ENCODE measurements at regions not wholly inside any gene's neighbourhood (a gene's known extent, or its start where the extent isn't known, plus 50 kb on each side); places are given as distances from the start of the nearest gene placed in this dataset.
"Not testable (repeated sequence)": the region's sequence is repeated elsewhere in the genome, so short reads cannot be mapped to it uniquely, and the experiment has no call there.

DNA sequence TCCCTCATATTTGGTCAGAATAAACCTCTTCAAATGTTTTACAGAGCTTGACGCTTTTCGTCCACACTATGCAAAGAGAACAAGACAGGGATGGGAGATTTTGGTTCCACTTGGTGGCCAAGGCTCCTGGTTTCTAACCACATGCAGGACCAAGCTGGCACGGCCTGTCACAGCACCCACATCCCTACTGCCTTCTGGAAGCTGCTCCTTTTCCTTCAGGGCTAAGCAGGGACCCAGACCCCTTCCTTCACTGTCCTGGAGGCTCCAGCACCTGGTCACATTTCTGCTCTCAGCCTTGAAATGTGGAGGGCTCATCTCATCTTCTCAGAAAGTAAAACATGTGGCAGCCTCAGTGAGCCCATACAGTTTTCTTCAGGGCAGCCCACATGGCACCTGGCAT lies 50.4 kb upstream of the ARHGEF7 start:
- DNase-seq = no peak

DNA sequence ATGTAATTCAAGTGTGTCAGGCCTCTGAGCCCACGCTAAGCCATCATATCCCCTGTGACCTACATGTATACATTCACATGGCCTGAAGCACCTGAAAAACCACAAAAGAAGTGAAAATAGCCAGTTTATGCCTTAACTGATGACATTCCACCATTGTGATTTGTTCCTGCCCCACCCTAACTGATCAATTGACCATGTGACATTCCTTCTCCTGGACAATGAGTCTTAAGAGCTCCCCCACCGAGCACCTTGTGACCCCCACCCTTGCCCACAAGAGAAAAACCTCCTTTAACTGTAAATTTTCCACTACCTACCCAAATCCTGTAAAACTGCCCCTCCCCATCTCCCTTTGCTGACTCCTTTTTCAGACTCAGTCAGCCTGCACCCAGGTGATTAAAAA lies 52.1 kb upstream of the ARHGEF7 start:
- DNase-seq = no peak

DNA sequence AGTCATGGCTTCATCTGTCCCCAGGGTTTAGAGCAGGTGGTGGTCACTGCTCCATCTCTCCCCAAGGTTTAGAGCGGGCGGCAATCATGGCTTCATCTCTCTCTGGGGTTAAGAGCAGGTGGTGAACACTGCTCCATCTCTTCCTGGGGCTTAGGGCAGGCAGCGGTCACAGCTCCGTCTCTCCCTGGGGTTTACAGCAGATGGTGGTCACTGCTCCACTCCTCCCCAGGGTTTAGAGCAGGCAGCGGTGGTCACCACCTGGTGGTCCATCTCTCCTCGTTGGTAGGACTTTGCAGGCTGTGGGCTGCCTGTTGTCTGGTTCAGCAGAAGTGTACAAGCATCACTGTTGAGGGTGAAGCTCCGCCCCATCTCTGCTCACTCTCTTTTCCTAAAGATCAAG lies 52.8 kb upstream of the ARHGEF7 start:
- DNase-seq = no peak

DNA sequence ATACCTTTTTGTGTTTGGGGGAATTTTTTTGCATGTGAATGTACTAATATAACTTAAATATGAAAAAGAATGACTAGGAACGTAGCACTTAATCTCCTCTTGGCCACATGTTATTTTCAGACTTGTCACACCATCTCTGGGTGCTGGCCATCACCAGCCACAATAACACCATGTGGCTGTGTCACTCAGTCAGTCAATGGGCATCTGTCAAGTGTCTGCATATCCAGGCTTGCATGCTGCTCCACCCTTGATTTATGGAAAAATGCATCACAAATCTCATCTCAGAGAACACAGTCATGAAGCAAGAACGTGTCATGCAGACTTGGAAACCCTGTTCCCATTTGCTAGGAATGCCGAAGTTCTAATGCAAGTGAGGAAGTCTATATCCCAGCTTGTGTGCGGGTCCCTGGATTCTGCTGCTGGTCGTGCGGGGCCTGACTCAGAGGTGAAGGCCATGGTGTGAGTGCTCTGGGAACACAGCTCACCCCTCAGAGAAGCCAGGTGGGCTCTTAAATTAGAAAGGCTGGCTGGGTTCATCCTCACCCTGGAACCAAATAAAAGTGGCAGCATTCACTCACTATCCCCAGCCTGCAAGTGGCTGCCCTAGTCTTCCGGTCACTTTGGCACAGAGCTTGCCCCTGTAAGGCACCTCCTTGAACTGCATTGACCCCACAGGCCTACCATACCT lies 53.6 kb upstream of the ARHGEF7 start:
- no peak for DNase-seq

DNA sequence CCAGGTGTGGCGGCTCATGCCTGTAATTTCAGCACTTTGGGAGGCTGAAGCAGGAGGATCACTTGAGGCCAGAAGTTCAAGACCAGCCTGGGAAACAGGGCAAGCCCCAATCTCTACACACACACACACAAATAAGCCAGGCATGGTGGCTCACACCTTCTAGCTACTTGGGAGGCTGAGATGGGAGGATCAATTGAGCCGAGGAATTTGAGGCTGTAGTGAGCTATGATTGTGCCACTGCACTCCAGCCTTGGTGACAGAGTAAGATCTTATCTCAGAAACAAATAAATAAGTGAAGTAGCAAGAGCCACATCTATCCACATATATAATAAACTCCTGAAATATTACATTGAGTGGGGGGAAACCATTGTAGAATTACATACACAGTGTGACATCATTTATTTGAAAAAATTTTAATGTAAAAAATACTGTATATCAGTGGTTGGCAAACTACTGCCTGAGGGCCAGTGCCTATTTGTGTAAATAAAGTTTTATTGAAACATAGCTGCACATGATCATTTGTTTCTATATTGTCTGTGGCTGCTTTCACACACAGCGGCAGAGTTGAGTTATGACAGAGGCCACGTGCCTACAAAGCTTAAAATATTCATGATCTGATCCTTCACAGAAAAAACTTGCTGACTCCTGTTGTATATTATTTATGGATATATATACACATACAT lies 54.7 kb upstream of the ARHGEF7 start:
- no peak for DNase-seq

DNA sequence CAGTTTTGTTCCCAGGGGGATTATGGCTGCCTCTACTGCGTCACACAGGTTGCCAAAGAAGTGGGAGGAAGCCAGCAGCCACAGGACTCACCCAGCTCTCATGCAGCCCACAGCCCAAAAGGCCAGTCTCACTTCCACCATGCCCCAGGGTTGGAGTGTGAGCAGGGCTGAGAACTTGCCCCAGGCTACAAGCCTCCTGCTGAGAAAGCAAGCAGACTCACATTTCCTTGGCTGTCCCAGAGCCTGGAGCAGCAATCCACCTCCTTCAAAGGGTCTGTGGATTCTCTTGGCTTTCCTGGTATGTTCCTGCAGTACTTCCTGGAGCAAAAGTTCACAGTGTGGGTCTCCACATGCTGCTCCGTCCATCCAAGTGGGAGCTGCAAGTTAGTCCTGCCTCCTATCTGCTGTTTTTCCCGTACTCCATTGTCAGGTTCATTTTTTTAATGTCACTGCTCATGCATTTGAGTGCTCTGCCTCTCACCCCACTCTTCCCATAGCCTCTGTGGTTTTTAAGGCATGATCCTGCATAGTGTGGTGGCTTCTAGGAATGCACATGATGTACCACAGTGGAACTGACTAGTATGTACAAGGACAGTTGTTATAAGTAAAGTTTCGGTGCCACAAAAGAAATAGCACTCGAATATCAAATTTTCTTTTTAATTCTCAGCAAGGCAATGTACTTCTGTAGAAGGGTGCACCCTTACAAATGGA lies 56.2 kb upstream of the ARHGEF7 start:
- DNase-seq = no peak

DNA sequence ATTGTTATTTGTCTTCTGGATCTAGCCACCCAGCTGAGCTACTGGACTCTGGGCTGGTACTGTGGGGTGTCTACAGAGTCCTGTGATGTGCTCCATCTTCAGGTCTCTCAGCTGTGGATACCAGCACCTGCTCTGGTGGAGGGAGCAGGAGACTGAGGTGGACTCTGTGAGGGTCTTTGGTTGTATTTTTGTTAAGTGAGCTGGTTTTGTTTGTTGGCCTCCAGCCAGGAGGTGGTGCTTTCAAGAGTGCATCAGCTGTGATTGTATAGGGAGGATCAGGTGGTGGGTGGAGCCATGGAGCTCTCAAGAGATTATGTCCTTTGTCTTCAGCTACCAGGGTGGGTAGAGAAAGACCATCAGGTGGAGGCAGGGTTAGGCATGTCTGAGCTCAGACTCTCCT lies 56.8 kb upstream of the ARHGEF7 start:
- not testable (repeated sequence) for DNase-seq

DNA sequence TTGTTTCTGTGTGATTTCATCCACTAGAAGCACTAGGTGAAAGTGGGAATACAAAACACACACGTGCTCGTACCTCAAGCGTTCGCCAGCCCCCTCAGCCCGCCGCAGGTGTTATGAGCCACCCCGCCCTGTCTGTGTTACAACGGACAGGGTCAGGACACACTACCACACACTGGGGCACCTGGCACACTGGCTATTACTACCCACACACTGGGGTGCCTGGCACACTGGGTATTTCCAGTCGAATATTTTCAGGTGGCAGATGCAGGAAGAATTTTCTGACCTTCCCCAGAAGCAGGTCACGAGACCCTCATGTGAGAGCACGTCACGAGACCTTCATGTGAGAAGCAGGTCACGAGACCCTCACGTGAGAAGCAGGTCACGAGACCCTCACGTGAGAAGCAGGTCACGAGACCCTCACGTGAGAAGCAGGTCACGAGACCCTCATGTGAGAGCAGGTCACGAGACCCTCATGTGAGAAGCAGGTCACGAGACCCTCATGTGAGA lies 63.3 kb upstream of the ARHGEF7 start:
- not testable (repeated sequence) for DNase-seq

DNA sequence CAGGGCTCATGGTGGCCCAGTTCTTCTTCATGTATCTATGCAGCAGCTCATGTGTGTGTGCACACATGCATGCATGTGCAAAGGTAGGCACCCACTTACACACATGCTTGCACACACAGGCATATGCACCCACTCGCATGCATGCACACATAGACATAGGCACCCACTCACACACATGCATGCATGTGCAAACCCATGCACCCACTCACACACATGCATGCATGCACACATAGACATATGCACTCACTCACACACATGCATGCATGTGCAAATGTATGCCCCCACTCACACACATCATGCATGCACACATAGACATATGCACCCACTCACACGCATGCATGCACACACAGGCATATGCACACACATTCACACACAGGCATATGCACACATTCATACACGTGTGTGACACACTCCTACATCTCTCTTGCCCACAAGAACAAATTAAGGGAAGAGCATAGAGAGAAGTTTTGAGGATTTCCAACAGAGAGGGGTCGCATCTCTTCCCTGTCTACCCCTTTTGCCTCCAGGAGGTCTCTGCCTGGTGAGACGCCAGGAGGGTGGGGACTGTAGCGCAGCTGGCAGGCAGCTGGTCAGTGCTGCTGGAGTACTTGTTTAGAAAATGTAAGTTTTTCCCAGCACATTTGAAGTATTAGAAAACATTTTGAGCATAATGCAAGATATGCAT lies 63.9 kb upstream of the ARHGEF7 start:
- DNase-seq = no peak

DNA sequence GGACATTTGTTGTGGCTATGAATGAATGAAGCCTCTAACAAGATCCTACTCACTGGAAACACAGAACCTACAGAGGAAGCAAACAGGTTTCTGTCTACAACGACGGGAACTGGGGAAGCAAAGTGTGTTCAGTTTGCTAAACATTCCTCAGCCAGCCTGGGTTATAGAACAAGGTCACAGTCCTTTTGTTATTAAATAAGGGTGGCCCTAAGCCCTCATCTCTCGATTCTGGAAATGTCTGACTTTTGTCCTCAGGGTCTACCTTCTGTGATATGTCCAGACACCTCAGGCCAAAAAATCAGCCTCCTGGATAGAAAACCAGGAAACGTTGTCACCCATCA lies 64.6 kb upstream of the ARHGEF7 start:
- DNase-seq = no peak

DNA sequence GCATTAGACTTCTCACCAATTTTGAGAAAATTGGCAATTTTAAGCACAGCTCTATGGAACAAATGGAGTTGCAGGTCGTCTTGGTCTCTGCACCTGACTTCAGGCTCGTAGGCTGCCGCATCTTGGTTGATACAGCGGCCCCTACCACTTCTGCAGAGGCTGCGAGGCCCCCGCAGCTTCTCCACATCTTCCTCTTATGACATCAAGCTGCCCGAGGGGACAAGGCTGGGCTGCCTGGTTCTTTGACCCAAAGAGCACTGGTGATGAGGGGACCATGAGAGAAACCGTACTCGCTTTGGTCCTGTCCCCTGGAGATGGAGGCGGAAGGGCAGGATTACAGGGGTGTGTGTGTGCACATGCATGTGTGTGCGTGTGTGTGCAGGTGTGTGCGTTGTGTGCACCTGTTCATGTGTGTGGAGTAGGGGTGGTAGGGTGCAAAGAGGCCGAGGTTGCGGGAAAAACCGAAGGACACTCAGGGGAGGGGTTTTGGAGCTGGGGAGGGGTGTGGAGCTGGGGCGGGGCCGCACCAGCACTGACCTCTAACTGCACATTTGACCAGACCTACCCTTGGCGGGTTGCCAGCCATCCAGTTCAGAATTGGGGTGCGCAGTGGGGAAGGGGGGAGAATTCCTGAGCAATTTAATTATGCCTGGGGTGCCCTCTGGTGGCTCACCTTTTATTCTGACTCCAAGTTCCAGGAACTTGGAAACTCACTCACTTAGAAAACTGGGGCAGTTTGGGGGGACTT lies 65.1 kb upstream of the ARHGEF7 start:
- DNase-seq = no peak

DNA sequence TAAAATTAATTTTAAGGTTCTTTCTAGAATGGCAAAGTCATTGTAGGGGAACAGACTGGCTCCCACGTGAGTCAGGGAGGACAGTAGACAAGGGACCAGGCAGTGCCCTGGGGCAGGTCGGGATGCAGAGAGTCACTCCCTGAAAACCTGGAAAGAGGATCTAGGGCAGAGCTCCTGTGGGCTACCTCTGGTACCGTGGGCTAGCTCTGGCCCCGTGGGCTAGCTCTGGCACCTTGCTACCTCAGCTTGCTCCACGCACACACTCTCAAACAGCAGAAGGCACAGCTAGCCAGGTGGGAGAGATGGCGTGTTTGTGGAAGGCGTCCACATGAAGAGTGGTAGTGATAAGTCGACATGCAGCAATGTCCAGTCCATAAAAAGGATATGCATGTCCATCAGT lies 66.7 kb upstream of the ARHGEF7 start:
- DNase-seq = no peak

DNA sequence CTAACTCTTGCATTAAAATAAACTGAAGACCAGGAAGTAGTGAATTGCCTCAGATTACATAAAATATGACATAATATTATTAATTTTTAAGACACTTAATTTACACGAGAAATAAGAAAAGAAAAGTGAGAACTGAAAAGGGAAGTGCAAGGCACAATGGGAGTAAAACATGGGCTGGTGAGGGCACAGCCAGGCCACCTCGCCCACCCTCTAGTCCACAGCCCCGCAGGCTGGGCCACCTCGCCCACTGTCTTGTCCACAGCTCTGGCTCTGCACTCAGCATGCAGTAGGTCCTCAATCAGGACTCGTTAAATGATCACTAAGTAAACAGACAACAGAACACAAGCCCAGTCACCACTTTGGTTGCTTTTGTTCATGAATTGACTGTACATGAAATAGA lies 67.8 kb upstream of the ARHGEF7 start:
- no peak for DNase-seq

DNA sequence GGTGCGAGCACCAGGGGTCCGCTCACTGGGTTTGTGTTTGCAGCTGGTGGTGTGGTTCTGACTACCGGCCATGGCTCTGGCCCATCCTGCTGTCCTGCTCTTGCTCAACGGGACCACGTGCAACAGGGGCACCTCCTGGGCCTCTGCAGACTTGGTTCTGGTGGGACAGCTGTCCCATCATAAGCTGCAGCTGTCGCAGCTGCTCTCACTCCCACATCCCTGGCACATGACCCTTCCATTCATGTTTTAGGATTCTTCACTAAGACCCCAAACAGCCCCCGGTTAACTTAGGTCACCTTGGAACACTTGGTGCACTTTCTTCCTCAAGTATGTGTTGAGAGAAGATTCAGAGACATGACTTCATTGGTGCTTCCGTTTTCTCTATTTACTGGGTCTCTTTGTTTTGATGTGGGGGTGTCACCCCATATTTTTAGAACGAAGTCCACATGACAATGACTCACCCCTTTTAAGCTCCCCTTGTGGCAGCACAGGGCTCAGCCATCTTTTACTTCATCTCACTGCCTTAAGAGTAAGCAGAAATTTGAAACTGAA lies 68.4 kb upstream of the ARHGEF7 start:
- no peak for DNase-seq

DNA sequence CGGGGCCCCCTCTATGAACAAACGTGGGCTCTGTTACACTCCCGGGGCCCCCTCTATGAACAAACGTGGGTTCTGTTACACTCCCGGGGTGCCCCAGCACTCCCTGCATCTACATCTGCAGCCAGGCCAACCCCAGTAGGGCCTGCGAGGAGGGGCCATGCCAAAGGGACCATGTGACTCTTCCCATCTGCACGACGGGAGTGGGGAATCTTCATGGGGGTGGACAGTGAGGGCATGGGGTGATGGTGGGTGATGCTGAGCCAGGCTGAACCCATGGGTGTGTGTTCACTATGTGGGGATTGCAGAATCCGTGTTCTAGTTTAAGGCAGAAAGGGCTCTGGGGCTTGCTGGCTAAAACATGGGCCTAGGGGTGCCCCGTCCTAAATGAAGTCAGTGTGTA lies 69.9 kb upstream of the ARHGEF7 start:
- DNase-seq = no peak

DNA sequence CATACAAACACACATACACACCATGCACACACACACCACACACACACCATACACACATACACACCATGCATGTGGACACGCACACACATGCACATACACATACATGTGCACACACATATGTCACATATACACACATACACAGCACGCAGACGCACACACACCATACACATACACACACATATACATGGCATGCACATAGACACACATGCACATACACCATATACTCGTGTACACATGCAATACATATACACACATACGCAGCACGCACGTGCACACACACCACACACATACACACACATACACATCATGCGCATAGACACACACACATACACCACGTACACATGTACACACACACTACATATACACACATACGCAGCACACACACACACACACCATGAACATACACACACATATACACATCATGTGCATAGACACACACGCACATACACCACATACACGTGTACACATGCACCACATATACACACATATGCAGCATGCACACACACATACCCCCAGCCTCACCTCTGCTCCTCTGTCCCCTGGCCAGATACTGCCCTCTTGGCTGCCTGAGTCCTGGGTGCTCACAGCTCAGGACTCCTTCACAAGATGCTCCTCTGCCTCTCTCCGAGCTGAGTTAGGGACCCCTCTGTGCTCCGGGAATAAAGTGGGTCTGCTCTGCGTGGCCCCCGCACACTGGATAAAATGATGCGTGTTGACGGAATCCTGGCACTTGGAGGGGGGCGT lies 70.9 kb upstream of the ARHGEF7 start:
- no peak for DNase-seq

DNA sequence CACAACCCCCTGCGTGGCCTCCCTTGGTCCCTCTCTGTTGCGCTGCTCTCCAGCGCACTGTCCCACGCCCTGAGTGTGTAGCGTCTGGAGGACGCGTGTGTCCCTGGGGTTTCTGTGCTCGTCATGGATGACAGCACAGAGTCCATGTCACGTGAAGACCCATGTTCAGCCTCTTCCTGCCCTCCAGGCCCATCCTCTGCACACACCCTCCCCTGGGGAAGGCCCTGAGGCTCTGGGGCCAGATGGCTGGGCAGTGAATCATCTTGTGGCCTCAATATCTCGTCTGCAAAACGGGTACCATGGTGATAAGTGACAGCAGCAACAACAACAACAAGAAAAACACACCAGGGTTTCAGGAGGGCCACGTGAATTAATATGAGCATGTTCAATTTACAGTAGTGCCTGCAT lies 71.5 kb upstream of the ARHGEF7 start:
- DNase-seq = no peak

DNA sequence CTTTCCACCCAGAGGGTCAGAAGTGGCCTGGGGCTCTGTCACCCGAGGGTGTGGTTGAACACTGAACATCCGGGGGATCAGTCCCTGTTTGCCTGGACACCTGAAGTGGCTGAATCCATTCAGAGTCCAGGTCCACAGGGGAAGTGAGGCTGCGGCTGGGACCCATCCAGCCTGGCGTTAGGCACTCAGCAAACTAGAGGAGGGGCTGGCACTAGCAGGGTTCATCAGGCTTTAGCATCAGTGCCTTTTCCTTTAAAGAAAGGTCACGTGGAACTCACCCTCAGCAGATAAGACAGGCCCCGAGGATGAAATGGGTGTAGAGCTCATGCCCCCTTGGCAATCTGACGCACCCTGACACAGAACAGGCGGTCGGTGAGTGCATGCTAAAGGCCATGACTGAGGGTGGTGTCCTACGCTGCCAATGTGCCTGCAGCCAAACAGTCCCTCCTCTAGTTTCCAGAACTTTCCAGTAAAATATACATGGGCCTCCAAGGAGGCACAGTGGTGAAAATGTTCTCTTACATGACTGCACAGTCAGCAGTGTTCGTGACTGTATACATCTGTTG lies 72.4 kb upstream of the ARHGEF7 start:
- DNase-seq = no peak

DNA sequence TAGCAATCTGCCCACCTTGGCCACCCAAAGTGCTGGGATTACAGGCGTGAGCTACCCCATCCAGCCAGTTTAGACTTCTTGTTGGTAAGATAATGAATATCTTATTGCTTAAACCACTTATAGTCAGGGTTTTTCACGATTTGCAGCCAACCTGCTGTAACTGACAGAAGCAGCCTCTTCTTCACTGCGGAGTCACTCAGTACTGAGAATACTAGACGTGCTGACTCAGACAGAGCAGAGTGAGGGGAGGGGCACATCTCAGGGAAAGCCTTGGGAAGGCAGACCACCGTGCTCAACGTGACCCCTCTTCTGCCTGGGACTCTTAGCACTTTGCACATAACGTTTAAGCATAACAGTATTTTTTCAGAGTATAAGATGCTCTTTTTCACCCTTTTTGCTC lies 74.3 kb upstream of the ARHGEF7 start:
- DNase-seq = no peak

DNA sequence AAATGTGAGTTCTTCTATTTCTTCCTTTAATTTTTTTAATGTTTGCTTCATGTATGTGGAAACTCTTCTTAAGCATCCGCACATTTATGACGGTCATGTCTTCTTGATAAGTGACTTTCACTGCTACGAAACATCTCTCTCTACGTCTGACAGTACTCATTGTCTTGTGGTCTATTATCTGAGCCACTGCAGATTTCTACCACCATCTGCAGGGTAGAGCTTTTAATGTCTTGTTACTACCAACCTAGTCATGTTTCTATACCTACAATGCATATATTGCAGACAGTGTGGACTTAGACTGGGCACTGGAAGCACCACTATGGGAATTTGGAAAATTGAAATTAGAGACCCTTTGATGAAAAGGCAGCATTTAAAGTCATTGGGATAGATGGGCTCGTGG lies 75.4 kb upstream of the ARHGEF7 start:
- no peak for DNase-seq

DNA sequence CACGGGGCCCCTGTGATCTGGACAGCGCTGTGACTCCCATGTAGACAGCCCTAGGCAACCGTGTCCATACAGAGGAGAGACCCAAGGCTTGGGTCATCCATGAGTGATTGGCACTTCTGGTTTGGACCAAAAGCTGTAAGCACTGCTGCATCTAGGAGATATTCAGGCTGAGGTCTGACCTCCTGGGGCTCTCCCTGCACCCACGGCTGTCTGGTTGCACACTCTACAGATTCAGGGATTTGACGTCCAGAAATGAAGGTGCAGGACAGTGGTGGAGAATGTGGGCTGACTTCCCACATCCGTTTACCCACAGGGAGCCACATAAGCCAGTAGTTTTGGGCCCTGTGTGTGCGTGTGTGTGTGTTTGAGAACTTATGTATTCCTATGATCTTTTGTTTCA lies 76.2 kb upstream of the ARHGEF7 start:
- no peak for DNase-seq

Measured in NCI-H2081 (cell line).